ENCODE measurements at regions not wholly inside any gene's neighbourhood (a gene's known extent, or its start where the extent isn't known, plus 50 kb on each side); places are given as distances from the start of the nearest gene placed in this dataset.

DNA sequence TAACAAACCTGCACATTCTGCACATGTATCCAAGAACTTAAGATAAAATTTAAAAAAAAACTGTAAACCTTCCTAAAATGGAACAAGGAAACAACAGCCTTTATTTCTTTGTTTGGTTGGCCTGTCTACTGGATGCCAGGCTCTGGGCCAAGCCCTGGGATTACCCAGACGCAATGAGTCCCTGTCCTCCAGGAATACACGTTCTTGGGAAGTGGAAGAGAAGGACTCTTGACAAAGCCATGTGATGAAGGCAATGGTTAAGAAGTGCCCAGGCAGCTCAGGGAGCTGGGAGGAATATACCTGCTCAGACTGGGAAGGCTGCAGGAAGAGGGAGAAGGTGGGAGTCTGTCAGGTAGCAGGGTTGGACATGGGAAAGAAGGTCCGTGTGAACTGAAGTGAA lies 115.4 kb downstream of the AXIN2 start:
- Histone ChIP-seq H3K36me3 (no peaks in the 10 kb centered on the region), H3K9me3 (no peaks in the 10 kb centered on the region), H3K4me1 (no peaks in the 10 kb centered on the region), H3K27me3 (peaks cover 0 to 6% of the 10 kb centered on the region in 2 donors), H3K27ac (no peak overlapping the region), H3K4me3 (no peak overlapping the region)
- intact Hi-C loops (cut with DNase I; ENCODE audit: low total_unique reads): no loop called here
- TF ChIP-seq, protein P1, sequence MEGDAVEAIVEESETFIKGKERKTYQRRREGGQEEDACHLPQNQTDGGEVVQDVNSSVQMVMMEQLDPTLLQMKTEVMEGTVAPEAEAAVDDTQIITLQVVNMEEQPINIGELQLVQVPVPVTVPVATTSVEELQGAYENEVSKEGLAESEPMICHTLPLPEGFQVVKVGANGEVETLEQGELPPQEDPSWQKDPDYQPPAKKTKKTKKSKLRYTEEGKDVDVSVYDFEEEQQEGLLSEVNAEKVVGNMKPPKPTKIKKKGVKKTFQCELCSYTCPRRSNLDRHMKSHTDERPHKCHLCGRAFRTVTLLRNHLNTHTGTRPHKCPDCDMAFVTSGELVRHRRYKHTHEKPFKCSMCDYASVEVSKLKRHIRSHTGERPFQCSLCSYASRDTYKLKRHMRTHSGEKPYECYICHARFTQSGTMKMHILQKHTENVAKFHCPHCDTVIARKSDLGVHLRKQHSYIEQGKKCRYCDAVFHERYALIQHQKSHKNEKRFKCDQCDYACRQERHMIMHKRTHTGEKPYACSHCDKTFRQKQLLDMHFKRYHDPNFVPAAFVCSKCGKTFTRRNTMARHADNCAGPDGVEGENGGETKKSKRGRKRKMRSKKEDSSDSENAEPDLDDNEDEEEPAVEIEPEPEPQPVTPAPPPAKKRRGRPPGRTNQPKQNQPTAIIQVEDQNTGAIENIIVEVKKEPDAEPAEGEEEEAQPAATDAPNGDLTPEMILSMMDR (IDR thresholded peaks at IDR 0.05): no peak
- no peak for DNase-seq

- TF ChIP-seq, protein P1 (IDR thresholded peaks at IDR 0.05): no peak
- Histone ChIP-seq H3K27ac (no peak overlapping the region), H3K27me3 (peaks cover 0 to 13% of the 10 kb centered on the region in 2 donors), H3K36me3 (no peaks in the 10 kb centered on the region), H3K9me3 (no peaks in the 10 kb centered on the region), H3K4me3 (no peak overlapping the region), H3K4me1 (no peaks in the 10 kb centered on the region)
- intact Hi-C loops (cut with DNase I; ENCODE audit: low total_unique reads): no loop called here
- no peak for DNase-seq
Measured at GRCh38 chr17:65444049-65444448, 117.4 kb downstream of the AXIN2 start.

DNA sequence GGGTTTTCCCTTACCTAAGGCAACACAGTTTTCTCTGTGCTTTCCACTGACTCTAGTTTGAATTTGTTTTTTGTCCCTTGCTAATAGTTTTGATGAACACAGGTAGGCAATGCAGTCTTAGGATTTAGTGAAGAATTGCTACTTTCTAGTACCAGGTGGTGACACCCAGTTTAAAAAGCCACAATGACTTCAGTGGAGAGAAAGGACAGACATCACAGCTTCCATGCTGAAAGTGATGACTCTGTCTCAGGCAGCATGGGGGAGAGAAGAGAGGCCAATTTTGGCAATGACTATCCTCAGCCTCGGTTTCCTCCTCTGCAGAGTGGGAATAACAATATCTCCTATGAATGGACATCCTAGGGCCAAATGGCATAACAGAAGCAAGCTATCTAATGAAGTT lies 118.8 kb downstream of the AXIN2 start:
- H3K27ac ChIP-seq: no peak overlapping the region
- H3K4me1 ChIP-seq: no peaks in the 10 kb centered on the region
- H3K36me3 ChIP-seq: no peaks in the 10 kb centered on the region
- TF ChIP-seq, protein P1 (IDR thresholded peaks at IDR 0.05): no peak
- no peaks in the 10 kb centered on the region for H3K9me3 ChIP-seq
- peaks cover 0 to 26% of the 10 kb centered on the region in 2 donors for H3K27me3 ChIP-seq
- no peak for DNase-seq
- no peak overlapping the region for H3K4me3 ChIP-seq
- intact Hi-C loops (cut with DNase I; ENCODE audit: low total_unique reads): no loop called here

- no peaks in the 10 kb centered on the region for H3K4me1 ChIP-seq
- TF ChIP-seq, protein P1 (IDR thresholded peaks at IDR 0.05): no peak
- no peaks in the 10 kb centered on the region for H3K36me3 ChIP-seq
- no peaks in the 10 kb centered on the region for H3K9me3 ChIP-seq
- intact Hi-C loops (cut with DNase I; ENCODE audit: low total_unique reads): no loop called here
- peaks cover 0 to 26% of the 10 kb centered on the region in 2 donors for H3K27me3 ChIP-seq
- no peak for DNase-seq
- no peak overlapping the region for H3K27ac ChIP-seq
- no peak overlapping the region for H3K4me3 ChIP-seq
Measured at GRCh38 chr17:65442250-65442649, 119.2 kb downstream of the AXIN2 start.

DNA sequence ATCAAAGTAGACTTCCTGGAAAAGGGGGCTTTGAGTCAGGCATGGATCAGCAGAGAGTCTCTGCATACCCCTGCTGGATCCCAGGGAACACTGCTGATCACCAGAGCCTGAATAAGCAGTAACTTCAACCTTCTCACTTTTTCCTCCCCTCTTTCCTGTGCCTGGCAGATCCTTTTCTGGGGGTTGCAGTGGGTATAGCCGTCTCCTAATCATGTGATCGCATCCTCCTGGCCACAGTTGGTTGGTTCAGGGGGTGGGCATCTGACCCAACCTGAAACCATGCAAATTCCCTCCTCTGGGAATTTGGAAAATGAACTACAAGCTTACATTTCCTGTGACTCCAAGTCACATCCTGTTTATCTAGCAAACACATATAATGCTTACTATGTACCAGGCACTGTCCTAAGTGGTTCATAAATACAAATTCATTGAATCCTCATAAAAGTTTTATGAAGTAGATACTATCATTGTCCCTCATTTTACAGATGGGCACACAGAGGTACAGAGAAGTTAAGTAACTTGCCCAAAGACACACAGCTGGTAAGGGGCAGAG lies 120.3 kb downstream of the AXIN2 start:
- Histone ChIP-seq H3K27ac (no peak overlapping the region), H3K9me3 (no peaks in the 10 kb centered on the region), H3K36me3 (no peaks in the 10 kb centered on the region), H3K27me3 (peaks cover 0 to 36% of the 10 kb centered on the region in 2 donors), H3K4me3 (no peak overlapping the region), H3K4me1 (no peaks in the 10 kb centered on the region)
- TF ChIP-seq, protein P1 (IDR thresholded peaks at IDR 0.05): no peak
- no peak for DNase-seq
- intact Hi-C loops (cut with DNase I; ENCODE audit: low total_unique reads): no loop called here
